Astrocyte of the spinal cord (primary cell): ENCODE measurements at regions not wholly inside any gene's neighbourhood (a gene's known extent, or its start where the extent isn't known, plus 50 kb on each side); places are given as distances from the start of the nearest gene placed in this dataset.

Experiments used
- DNase-seq: peaks from one replicate; pipeline ENCODE4 v3.0.0; 2011; ENCODE audit warnings: low read depth, low spot score
- H3K4me3 ChIP-seq: 2 replicates; pipeline ENCODE4 v1.5.1; 2011; ENCODE audit warnings: low read depth, mild to moderate bottlenecking, low read length, moderate library complexity
- CTCF ChIP-seq: IDR thresholded peaks from 2 replicates; pipeline ENCODE4 v1.5.1; 2012; ENCODE audit warnings: low read depth, mild to moderate bottlenecking, low read length, inconsistent platforms
- in situ Hi-C: cut with HindIII; loops from 2 replicates; pipeline ENCODE4 v1.10.0; 2017; ENCODE audit warnings: low sequenced_read_pairs

GRCh38 chr10:131584287-131584686, 272.8 kb upstream of the TCERG1L start:
- in situ Hi-C loops = no loop called here
- no peak for TF ChIP-seq CTCF
- no peak for DNase-seq
- no peak overlapping the region for H3K4me3 ChIP-seq

- no peak for DNase-seq
- H3K4me3 ChIP-seq = no peak overlapping the region
- in situ Hi-C loops = no loop called here
- no peak for TF ChIP-seq CTCF
Observed at GRCh38 chr10:131585761-131586160, 274.2 kb upstream of the TCERG1L start.

GRCh38 chr10:131586958-131587357, 275.4 kb upstream of the TCERG1L start:
- TF ChIP-seq CTCF = no peak
- no peak for DNase-seq
- in situ Hi-C loops = no loop called here
- no peak overlapping the region for H3K4me3 ChIP-seq

GRCh38 chr10:131587976-131588680, 276.6 kb upstream of the TCERG1L start:
- DNase-seq = no peak
- H3K4me3 ChIP-seq = no peak overlapping the region
- TF ChIP-seq CTCF = no peak
- in situ Hi-C loops = no loop called here

- in situ Hi-C loops = no loop called here
- no peak for TF ChIP-seq CTCF
- H3K4me3 ChIP-seq = no peak overlapping the region
- no peak for DNase-seq
Observed at GRCh38 chr10:131588704-131589220, 277.2 kb upstream of the TCERG1L start.

- no peak overlapping the region for H3K4me3 ChIP-seq
- in situ Hi-C loops = no loop called here
- TF ChIP-seq CTCF = no peak
- DNase-seq = no peak
Observed at GRCh38 chr10:131590567-131590966, 279.0 kb upstream of the TCERG1L start.
